HG03108 (cell line): ENCODE measurements at regions not wholly inside any gene's neighbourhood (a gene's known extent, or its start where the extent isn't known, plus 50 kb on each side); places are given as distances from the start of the nearest gene placed in this dataset.

Source experiments
- ATAC-seq: cut with Tn5 transposase; IDR thresholded peaks from one replicate; pipeline ENCODE4 v1.9.1; 2021; ENCODE audit warnings: moderate library complexity; ENCODE audit not compliant: unreplicated experiment

GRCh38 chr7:68256295-68256694, 1259.7 kb downstream of the TYW1 start:
- no peak for ATAC-seq

DNA sequence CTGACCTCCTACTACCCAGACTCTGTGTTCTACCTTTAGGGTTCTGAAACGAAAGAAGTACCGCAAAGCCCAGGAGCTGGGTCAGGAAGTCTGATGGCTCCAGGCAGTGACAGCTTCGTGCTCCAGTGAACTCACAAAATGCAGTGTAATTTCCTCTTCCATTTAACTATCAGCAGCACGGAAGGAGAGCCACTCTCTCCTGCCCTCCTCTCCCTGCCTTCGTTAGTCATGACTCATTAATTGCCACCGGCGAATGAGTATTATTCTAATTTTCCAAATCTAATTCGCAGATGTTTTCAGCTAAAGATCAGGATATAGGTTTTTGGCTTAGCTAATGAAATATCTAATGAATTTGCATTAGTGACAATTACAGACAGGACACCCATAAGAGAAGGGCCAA, 1262.0 kb downstream of the TYW1 start:
- ATAC-seq = no peak

DNA sequence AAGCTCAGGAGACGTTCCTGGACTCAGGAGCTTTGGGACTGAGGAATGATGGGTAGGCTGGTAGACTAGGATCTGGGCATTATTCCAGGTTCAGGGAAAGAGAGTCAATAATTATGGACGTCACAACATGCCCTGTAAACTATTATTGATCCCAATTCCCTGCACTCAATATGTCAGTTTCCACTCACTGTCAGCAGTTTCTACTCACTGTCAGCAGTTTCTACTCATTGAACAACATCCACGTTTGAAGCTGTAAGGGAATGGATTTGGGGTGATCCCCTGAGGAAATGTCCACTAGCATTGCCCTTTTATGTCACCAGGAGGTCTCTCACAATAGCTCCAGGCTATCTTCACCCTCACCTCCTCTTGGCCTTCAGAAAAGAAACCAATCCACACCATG, 1268.6 kb downstream of the TYW1 start:
- no peak for ATAC-seq

- ATAC-seq = no peak
Observed at GRCh38 chr7:68266004-68266579, 1269.5 kb downstream of the TYW1 start.

- ATAC-seq = no peak
Observed at GRCh38 chr7:68267486-68267885, 1270.9 kb downstream of the TYW1 start.

- no peak for ATAC-seq
Observed at GRCh38 chr7:68269405-68269804, 1272.8 kb downstream of the TYW1 start.

DNA sequence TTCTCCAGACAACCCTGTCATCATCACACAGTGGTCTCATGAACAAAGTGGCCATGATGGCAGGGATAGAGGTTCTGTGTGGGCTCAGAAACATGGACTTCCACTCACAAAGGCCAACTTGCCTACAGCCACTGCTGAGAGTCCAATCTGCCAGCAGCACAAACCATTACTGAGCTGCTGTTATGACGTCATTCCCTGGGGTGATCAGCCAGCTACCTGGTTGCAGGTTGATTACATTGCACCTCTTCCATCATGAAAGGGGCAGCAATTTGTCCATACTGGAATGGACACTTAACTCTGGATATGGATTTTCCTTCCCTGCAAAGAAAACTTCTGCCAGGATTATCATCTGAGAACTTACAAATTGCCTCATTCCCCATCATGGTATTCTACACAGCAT, 1275.9 kb downstream of the TYW1 start:
- no peak for ATAC-seq

GRCh38 chr7:68276725-68277124, 1280.1 kb downstream of the TYW1 start:
- no peak for ATAC-seq

GRCh38 chr7:68279827-68280400, 1283.3 kb downstream of the TYW1 start:
- ATAC-seq = no peak

DNA sequence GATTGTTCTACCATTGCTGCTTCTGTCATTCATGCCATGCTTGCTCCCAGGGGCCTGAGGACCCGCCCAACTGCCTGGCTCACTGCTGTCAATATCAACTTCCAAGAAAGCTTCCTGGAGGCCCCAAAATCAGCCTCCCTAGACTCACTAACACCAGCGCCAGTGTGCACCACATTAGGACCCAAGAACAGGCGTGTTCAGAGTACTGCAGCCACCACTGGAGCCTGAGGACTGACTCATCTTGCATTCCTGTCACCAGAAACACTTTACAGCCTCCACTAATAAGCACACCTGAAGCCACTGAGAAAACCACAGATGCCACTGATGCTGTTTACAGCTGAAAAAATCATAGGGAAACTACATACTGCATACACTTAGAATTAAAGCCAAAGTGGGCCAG, 1284.3 kb downstream of the TYW1 start:
- ATAC-seq = no peak

DNA sequence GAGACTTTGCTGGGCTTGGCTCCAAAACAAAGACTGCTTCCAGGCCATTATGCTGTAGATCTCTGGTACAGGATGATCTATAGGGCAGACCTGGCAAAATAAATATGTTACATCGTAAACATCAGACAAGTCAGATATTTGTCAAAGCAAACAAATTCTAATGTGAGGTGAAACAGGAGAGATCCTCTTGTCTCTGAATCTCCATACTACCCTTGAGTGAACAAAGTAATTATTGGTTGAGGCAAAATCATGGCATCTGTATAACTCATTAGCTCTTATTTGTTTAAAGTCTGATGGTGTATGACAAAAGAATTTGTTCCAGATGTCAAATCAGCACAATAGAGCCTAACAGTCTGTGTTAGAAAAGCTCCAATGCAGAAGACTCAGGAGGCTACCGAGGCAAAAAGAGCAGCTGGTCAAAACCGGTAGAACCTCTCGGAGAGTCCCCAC, 1291.5 kb downstream of the TYW1 start:
- no peak for ATAC-seq

DNA sequence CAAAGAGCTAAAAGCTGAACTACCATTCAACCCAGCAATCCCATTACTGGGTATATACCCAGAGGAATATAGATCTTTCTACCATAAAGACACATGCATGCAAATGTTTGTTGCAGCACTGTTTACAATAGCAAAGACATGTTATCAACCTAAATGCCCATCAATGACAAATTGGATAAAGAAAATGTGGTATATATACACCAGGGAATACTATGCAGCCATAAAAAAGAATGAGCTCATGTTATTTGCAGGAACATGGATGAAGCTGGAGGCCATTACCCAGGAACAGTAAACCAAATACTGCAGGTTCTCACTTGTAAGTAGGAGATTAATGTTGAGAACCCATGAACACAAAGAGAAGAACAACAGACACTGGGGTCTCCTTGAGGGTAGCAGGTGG, 1295.1 kb downstream of the TYW1 start:
- ATAC-seq = no peak

- ATAC-seq = no peak
Observed at GRCh38 chr7:68295386-68295785, 1298.8 kb downstream of the TYW1 start.

GRCh38 chr7:68304536-68304935, 1293.7 kb upstream of the AUTS2 start:
- ATAC-seq = no peak

- no peak for ATAC-seq
Observed at GRCh38 chr7:68306692-68307107, 1291.6 kb upstream of the AUTS2 start.

DNA sequence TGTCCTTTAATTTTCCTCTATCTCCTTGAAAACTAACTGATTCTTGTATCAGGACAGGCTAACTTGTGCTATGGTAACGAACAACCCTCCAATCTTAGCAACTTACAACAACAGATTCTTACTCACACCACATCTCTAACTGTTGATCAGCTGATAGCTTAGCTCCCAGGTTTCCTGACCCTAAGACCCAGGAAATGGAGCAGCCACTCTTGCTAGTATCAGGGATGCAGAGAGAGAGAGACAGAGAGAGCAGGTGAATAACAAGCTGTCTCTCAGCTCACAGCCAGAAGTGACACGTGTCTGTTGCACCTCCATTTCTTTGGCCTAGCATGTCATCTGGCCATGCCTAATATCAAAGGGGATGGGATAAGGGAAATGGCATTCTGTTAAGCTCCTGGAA, 1289.0 kb upstream of the AUTS2 start:
- ATAC-seq = no peak

DNA sequence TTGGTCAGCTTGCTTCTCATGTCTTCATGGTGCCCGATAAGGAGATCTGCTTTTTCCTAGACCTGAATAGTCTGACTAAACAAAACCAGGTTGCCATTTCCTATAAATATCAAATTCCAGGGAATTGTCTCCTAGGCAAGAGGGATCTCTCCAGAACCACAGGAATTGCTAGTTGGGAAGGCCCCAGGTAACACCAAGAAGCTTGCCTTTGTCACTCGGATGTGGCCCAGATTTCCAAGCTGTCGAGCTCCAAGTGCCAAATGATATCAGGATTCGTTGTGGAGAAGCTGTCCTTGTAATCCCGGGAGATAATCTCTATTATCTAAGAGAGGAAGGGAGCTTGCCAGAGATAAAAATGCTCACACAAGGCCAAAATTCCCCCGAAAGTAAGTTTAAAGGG, 1288.5 kb upstream of the AUTS2 start:
- no peak for ATAC-seq

DNA sequence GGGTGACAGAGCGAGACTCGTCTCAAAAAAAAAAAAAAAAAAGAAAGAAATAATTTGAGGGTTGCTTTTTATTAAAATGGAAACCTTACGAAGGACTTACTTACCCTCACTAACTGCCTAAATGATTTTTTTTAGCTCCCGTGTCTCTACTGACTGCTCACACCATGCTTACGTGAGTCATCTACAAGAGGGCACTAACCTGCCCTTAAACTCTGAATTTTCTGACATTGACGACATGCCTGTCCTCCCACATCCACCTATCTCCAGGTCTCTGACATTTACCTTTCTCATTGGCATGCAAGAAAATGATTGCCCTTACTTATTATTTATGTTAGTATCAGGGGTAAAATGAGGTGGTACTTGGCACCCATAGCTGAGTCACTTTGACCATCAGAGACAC, 1286.3 kb upstream of the AUTS2 start:
- ATAC-seq = no peak

- ATAC-seq = no peak
Observed at GRCh38 chr7:68313806-68314205, 1284.5 kb upstream of the AUTS2 start.

DNA sequence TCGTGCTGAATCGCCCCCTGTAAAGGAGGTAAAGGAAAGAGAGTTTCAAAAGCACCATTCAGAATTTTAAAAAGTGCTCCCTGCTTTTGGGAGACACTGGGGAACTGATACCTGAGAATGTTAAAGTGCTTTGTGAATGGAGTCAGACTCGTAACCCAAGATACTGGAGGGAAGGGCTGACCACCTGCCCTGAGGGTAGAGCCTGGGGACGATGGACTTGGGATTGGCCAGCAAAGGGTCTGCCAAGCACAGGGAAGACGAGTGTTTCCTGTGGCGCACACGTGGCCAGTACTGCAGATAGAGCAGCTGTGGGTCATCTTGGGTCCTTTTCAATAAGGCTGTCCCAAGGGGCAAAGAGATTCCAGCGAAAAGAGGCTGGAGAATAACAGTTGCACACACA, 1284.1 kb upstream of the AUTS2 start:
- no peak for ATAC-seq

DNA sequence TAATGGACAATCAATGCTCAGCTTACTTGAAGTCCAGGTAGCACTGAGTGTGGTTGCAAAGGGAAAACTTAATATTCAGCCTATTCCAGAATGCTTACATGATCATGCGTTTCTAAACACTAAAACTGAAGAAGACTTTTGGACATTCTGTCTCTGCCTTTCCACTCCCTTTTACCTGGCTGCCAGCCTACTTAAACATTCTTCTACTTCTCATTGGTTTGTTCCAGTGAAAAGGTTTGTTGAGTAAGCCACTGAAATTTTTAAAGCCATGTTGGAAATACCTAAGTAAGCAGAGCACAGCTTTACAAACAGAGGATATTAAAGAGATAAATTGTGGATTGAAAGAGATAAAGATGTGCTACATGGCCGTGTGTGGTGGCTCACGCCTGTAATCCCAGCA, 1280.8 kb upstream of the AUTS2 start:
- no peak for ATAC-seq

GRCh38 chr7:68319061-68319460, 1279.2 kb upstream of the AUTS2 start:
- no peak for ATAC-seq

GRCh38 chr7:68321076-68321639, 1277.1 kb upstream of the AUTS2 start:
- ATAC-seq = no peak
